Astrocyte of the spinal cord (primary cell): ENCODE measurements at regions not wholly inside any gene's neighbourhood (a gene's known extent, or its start where the extent isn't known, plus 50 kb on each side); places are given as distances from the start of the nearest gene placed in this dataset.
A peak's percentile ranks its signal among the peaks of the same experiment; 100 is the strongest.
"Not testable (repeated sequence)": the region's sequence is repeated elsewhere in the genome, so short reads cannot be mapped to it uniquely, and the experiment has no call there.

ENCODE experiments used
- DNase-seq: peaks from one replicate; pipeline ENCODE4 v3.0.0; 2011; ENCODE audit warnings: low read depth, low spot score
- H3K4me3 ChIP-seq: 2 replicates; pipeline ENCODE4 v1.5.1; 2011; ENCODE audit warnings: low read depth, mild to moderate bottlenecking, low read length, moderate library complexity
- CTCF ChIP-seq: IDR thresholded peaks from 2 replicates; pipeline ENCODE4 v1.5.1; 2012; ENCODE audit warnings: low read depth, mild to moderate bottlenecking, low read length, inconsistent platforms
- in situ Hi-C: cut with HindIII; loops from 2 replicates; pipeline ENCODE4 v1.10.0; 2017; ENCODE audit warnings: low sequenced_read_pairs

- TF ChIP-seq CTCF: no peak
- no peak for DNase-seq
- in situ Hi-C loops: no loop called here
- H3K4me3 ChIP-seq: no peak overlapping the region
Measured at GRCh38 chr2:6143812-6144211, 451.6 kb downstream of the SOX11 start.

GRCh38 chr2:6147215-6147614 lies 455.0 kb downstream of the SOX11 start:
- DNase-seq, in situ Hi-C loops, H3K4me3 ChIP-seq: not testable (repeated sequence)

DNA sequence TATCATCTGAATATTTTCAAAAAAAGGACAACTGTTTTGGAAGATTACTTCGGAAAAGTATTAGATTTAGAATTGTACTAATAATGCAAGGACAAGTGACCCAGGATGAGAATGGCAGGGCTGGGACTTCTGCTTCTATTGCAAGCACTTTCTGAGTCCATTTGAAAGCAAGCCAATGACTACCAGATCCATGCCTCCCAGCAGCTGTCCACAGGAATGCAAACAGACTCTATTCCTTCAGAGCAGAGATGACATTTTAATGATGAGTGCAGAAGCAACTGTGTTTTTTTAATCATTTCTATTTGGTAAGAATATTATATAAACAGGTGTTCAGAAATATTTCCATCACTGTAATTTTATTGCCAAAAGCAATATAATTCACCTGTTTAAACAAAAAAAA lies 456.7 kb downstream of the SOX11 start:
- in situ Hi-C loops: no loop called here

GRCh38 chr2:6159606-6160005 lies 467.4 kb downstream of the SOX11 start:
- no peak overlapping the region for H3K4me3 ChIP-seq
- TF ChIP-seq CTCF: no peak
- in situ Hi-C loops: no loop called here
- DNase-seq: no peak

More for the DNA sequence above, 456.7 kb downstream of the SOX11 start:
- no peak for TF ChIP-seq CTCF
- no peak overlapping the region for H3K4me3 ChIP-seq
- peak; percentile 52 for DNase-seq

- H3K4me3 ChIP-seq: no peak overlapping the region
- TF ChIP-seq CTCF: no peak
- in situ Hi-C loops: no loop called here
- DNase-seq: no peak
Measured at GRCh38 chr2:6163932-6164331, 471.7 kb downstream of the SOX11 start.

- no peak overlapping the region for H3K4me3 ChIP-seq
- in situ Hi-C loops: no loop called here
- no peak for TF ChIP-seq CTCF
- no peak for DNase-seq
Measured at GRCh38 chr2:6164986-6165747, 473.0 kb downstream of the SOX11 start.

- in situ Hi-C loops: no loop called here
- H3K4me3 ChIP-seq: no peak overlapping the region
- no peak for DNase-seq
- TF ChIP-seq CTCF: no peak
Measured at GRCh38 chr2:6167592-6168138, 475.5 kb downstream of the SOX11 start.
